ENCODE measurements at regions not wholly inside any gene's neighbourhood (a gene's known extent, or its start where the extent isn't known, plus 50 kb on each side); places are given as distances from the start of the nearest gene placed in this dataset.

- TF ChIP-seq, protein P1, sequence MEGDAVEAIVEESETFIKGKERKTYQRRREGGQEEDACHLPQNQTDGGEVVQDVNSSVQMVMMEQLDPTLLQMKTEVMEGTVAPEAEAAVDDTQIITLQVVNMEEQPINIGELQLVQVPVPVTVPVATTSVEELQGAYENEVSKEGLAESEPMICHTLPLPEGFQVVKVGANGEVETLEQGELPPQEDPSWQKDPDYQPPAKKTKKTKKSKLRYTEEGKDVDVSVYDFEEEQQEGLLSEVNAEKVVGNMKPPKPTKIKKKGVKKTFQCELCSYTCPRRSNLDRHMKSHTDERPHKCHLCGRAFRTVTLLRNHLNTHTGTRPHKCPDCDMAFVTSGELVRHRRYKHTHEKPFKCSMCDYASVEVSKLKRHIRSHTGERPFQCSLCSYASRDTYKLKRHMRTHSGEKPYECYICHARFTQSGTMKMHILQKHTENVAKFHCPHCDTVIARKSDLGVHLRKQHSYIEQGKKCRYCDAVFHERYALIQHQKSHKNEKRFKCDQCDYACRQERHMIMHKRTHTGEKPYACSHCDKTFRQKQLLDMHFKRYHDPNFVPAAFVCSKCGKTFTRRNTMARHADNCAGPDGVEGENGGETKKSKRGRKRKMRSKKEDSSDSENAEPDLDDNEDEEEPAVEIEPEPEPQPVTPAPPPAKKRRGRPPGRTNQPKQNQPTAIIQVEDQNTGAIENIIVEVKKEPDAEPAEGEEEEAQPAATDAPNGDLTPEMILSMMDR (IDR thresholded peaks at IDR 0.05): no peak
- TF ChIP-seq POLR2A (IDR thresholded peaks at IDR 0.05) (no peak), POLR2AphosphoS5 (IDR thresholded peaks at IDR 0.05) (no peak), EP300 (IDR thresholded peaks at IDR 0.05) (no peak)
Observed at GRCh38 chr7:106744563-106745091, 83.7 kb upstream of the CCDC71L start.

All from gastroesophageal sphincter (tissue), 3 donors.